HL-60 (cell line): ENCODE measurements at regions not wholly inside any gene's neighbourhood (a gene's known extent, or its start where the extent isn't known, plus 50 kb on each side); places are given as distances from the start of the nearest gene placed in this dataset.

Source experiments
- DNase-seq, 2 experiments: peaks; one replicate each; pipeline ENCODE4 v3.0.0-alpha.2; 2010 to 2020; ENCODE audit warnings: low read depth in 1 of 2, low spot score in 1 of 2
- H3K27ac ChIP-seq: fragments of 250-450 bp; sonication (Bioruptor Pico); replicated peaks from 2 replicates; pipeline ENCODE4 v1.5.1; 2020; ENCODE audit warnings: mild to moderate bottlenecking, moderate library complexity
- H3K27me3 ChIP-seq: fragments of 250-450 bp; sonication (Bioruptor Pico); 2 replicates; pipeline ENCODE4 v1.5.1; 2021; ENCODE audit warnings: mild to moderate bottlenecking, moderate library complexity; ENCODE audit not compliant: insufficient read depth, poor library complexity, severe bottlenecking
- H3K4me3 ChIP-seq: replicated peaks from 2 replicates; pipeline ENCODE4 v1.5.1; 2011; ENCODE audit warnings: mild to moderate bottlenecking, control low read depth, low read length; ENCODE audit not compliant: insufficient read depth
- GABPA ChIP-seq: IDR thresholded peaks from 2 replicates; pipeline ENCODE4 v1.6.1; 2012; ENCODE audit warnings: low read depth
- POLR2AphosphoS5 ChIP-seq: IDR thresholded peaks from 2 replicates; pipeline ENCODE4 v1.6.1; 2012; ENCODE audit warnings: low read depth
- REST ChIP-seq: IDR thresholded peaks from 2 replicates; pipeline ENCODE4 v1.6.1; 2012; ENCODE audit warnings: low read depth; ENCODE audit not compliant: insufficient replicate concordance
- SPI1 ChIP-seq: IDR thresholded peaks from 2 replicates; pipeline ENCODE4 v1.6.1; 2012; ENCODE audit warnings: low read depth, mild to moderate bottlenecking, borderline replicate concordance
- TF ChIP-seq, protein P1 (sequence below): IDR thresholded peaks from one replicate; pipeline ENCODE4 v1.5.1; 2011; ENCODE audit warnings: low read length, control low read depth, inconsistent platforms; ENCODE audit not compliant: insufficient read depth

GRCh38 chr4:140266958-140267568, 106.4 kb upstream of the SCOC start:
- DNase-seq = no peak
- no peak overlapping the region for H3K4me3 ChIP-seq
- TF ChIP-seq, protein P1, sequence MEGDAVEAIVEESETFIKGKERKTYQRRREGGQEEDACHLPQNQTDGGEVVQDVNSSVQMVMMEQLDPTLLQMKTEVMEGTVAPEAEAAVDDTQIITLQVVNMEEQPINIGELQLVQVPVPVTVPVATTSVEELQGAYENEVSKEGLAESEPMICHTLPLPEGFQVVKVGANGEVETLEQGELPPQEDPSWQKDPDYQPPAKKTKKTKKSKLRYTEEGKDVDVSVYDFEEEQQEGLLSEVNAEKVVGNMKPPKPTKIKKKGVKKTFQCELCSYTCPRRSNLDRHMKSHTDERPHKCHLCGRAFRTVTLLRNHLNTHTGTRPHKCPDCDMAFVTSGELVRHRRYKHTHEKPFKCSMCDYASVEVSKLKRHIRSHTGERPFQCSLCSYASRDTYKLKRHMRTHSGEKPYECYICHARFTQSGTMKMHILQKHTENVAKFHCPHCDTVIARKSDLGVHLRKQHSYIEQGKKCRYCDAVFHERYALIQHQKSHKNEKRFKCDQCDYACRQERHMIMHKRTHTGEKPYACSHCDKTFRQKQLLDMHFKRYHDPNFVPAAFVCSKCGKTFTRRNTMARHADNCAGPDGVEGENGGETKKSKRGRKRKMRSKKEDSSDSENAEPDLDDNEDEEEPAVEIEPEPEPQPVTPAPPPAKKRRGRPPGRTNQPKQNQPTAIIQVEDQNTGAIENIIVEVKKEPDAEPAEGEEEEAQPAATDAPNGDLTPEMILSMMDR = no peak
- TF ChIP-seq GABPA (no peak), POLR2AphosphoS5 (no peak), SPI1 (no peak), REST (no peak)
- no peak overlapping the region for H3K27ac ChIP-seq
- peaks cover 3% of the 10 kb centered on the region for H3K27me3 ChIP-seq

DNA sequence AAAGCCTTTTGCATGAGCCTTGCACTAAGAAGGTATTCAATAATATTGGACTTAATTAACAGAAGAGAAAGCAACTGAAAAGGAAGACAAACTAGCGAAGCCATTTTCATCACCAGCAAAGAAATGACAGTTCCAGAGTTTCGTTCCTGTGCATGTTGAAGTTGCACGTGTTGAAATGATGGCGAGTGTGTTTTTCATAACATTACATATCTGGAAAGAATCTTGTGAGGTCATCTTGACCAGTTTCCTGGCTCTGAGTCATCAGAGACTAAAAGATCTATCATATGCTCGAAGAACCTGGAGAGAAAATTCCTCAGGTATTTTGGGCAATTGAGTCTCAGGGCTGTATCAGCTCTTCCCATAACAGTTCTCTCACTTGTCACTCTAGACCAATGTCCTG, 106.2 kb upstream of the MAML3 start:
- TF ChIP-seq POLR2AphosphoS5 (no peak), REST (no peak), GABPA (no peak)
- TF ChIP-seq, protein P1 = no peak
- Histone ChIP-seq H3K27ac (no peak overlapping the region), H3K4me3 (no peak overlapping the region), H3K27me3 (no peaks in the 10 kb centered on the region)
- no peak for DNase-seq

DNA sequence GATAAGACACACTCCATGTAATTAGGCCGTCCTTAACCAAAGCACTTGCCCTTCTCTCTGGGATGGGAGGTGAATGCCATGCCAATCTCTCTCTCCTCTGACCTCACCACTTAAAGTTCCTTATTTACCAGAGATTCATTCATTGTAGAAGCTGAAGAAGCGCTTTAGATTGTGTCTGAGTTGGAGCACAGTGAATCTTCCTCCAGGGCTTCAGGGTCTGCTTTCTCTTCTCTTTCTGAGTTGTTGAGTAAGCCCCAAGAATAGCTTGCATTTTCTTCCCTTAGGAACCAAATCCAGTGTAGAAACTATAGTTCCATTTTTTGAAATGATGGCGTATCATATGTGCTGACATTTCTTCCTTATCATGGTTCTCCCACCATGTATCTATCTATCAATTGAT, 104.5 kb upstream of the MAML3 start:
- Histone ChIP-seq H3K27ac (no peak overlapping the region), H3K4me3 (no peak overlapping the region), H3K27me3 (no peaks in the 10 kb centered on the region)
- DNase-seq = no peak
- no peak for TF ChIP-seq GABPA
- TF ChIP-seq POLR2AphosphoS5 = no peak
- TF ChIP-seq, protein P1 = no peak
- TF ChIP-seq REST = no peak
- TF ChIP-seq SPI1 = no peak
